WTC11 (cell line): ENCODE measurements at regions not wholly inside any gene's neighbourhood (a gene's known extent, or its start where the extent isn't known, plus 50 kb on each side); places are given as distances from the start of the nearest gene placed in this dataset.

Experiments
- ATAC-seq: fragments of 200-7000 bp; cut with Tn5 transposase; 2 replicates; pipeline ENCODE4 v1.10.0; 2021; ENCODE audit warnings: mild to moderate bottlenecking, moderate library complexity
- CTCF ChIA-PET: fragments of 300-600 bp; sonication (Branson Sonifier 250); formaldehyde crosslinking; loops from one replicate; lab custom pipeline; 2021; ENCODE audit warnings: antibody characterized with exemption; lab: Charles Lee
- POLR2A ChIA-PET: fragments of 350-600 bp; sonication (Branson Sonifier 250); formaldehyde crosslinking; loops from one replicate; lab custom pipeline; 2021; ENCODE audit warnings: antibody characterized with exemption; lab: Charles Lee
- DNase-seq: peaks from one replicate; pipeline ENCODE4 v3.0.0; 2021; ENCODE audit warnings: low spot score
- H3K27ac Mint-ChIP-seq: 2 replicates; pipeline ENCODE4 v1.8.0; 2021; ENCODE audit warnings: mixed read lengths
- H3K27me3 Mint-ChIP-seq: 2 replicates; pipeline ENCODE4 v1.8.0; 2021; ENCODE audit warnings: low read depth, mild to moderate bottlenecking, moderate library complexity, mixed read lengths
- H3K36me3 Mint-ChIP-seq: 2 replicates; pipeline ENCODE4 v1.8.0; 2021; ENCODE audit warnings: mixed read lengths
- H3K4me1 Mint-ChIP-seq: 2 replicates; pipeline ENCODE4 v1.8.0; 2022; ENCODE audit warnings: mixed read lengths
- H3K4me3 Mint-ChIP-seq: 2 replicates; pipeline ENCODE4 v1.8.0; 2021; ENCODE audit warnings: mild to moderate bottlenecking, moderate library complexity, mixed read lengths
- H3K9me3 Mint-ChIP-seq: 2 replicates; pipeline ENCODE4 v1.8.0; 2021; ENCODE audit warnings: mixed read lengths
- ATF1 ChIP-seq: sonication (generic); formaldehyde crosslinking; IDR thresholded peaks from 2 replicates; pipeline ENCODE4 v1.8.1; 2023; ENCODE audit warnings: mild to moderate bottlenecking, moderate library complexity, missing genetic modification reagents
- CREM ChIP-seq: sonication (generic); formaldehyde crosslinking; IDR thresholded peaks from 2 replicates; pipeline ENCODE4 v1.8.1; 2022; ENCODE audit warnings: mild to moderate bottlenecking, missing genetic modification reagents, moderate library complexity
- ELF4 ChIP-seq: sonication (generic); formaldehyde crosslinking; IDR thresholded peaks from 2 replicates; pipeline ENCODE4 v1.8.1; 2022; ENCODE audit warnings: low read depth, mild to moderate bottlenecking, moderate library complexity, missing genetic modification reagents
- ERG ChIP-seq: fragments of 250-450 bp; sonication (Bioruptor Pico); IDR thresholded peaks from 2 replicates; pipeline ENCODE4 v1.8.0; 2021; ENCODE audit warnings: mild to moderate bottlenecking
- FOXP4 ChIP-seq: sonication (generic); formaldehyde crosslinking; IDR thresholded peaks from 2 replicates; pipeline ENCODE4 v1.8.0; 2022; ENCODE audit warnings: mild to moderate bottlenecking, missing genetic modification reagents
- GABPB1 ChIP-seq: sonication (generic); formaldehyde crosslinking; IDR thresholded peaks from 2 replicates; pipeline ENCODE4 v1.8.1; 2023; ENCODE audit warnings: mild to moderate bottlenecking, missing genetic modification reagents
- GRHL2 ChIP-seq: fragments of 250-450 bp; sonication (Bioruptor Pico); IDR thresholded peaks from 2 replicates; pipeline ENCODE4 v1.8.0; 2022; ENCODE audit warnings: mild to moderate bottlenecking, moderate library complexity; ENCODE audit not compliant: insufficient replicate concordance, severe bottlenecking
- HMGXB4 ChIP-seq: sonication (generic); formaldehyde crosslinking; IDR thresholded peaks from 2 replicates; pipeline ENCODE4 v1.8.1; 2023; ENCODE audit warnings: mild to moderate bottlenecking, moderate library complexity, missing genetic modification reagents
- IRF1 ChIP-seq: sonication (generic); formaldehyde crosslinking; IDR thresholded peaks from 2 replicates; pipeline ENCODE4 v1.8.0; 2023; ENCODE audit warnings: missing genetic modification reagents
- MAX ChIP-seq: sonication (generic); formaldehyde crosslinking; IDR thresholded peaks from 2 replicates; pipeline ENCODE4 v1.8.0; 2022; ENCODE audit warnings: mild to moderate bottlenecking, missing genetic modification reagents
- MLX ChIP-seq: sonication (generic); formaldehyde crosslinking; IDR thresholded peaks from 2 replicates; pipeline ENCODE4 v1.8.1; 2023; ENCODE audit warnings: mild to moderate bottlenecking, missing genetic modification reagents, moderate library complexity
- NFYB ChIP-seq: sonication (generic); formaldehyde crosslinking; conservative IDR thresholded peaks from 2 replicates; pipeline ENCODE4 v1.8.0; 2022; ENCODE audit warnings: low read depth, missing genetic modification reagents
- SOX15 ChIP-seq: fragments of 250-450 bp; sonication (Bioruptor Pico); IDR thresholded peaks from 2 replicates; pipeline ENCODE4 v1.9.0; 2021; ENCODE audit warnings: mild to moderate bottlenecking
- TCF7 ChIP-seq: sonication (generic); formaldehyde crosslinking; IDR thresholded peaks from 2 replicates; pipeline ENCODE4 v1.8.0; 2022; ENCODE audit warnings: mild to moderate bottlenecking, low read depth, missing genetic modification reagents, moderate library complexity
- TEAD4 ChIP-seq: sonication (generic); formaldehyde crosslinking; IDR thresholded peaks from 2 replicates; pipeline ENCODE4 v1.8.0; 2022; ENCODE audit warnings: mild to moderate bottlenecking, missing genetic modification reagents
- ZNF219 ChIP-seq: sonication (generic); formaldehyde crosslinking; IDR thresholded peaks from 2 replicates; pipeline ENCODE4 v1.8.0; 2023; ENCODE audit warnings: missing genetic modification reagents, mild to moderate bottlenecking, borderline replicate concordance
- ZNF512 ChIP-seq: sonication (generic); formaldehyde crosslinking; IDR thresholded peaks from 2 replicates; pipeline ENCODE4 v1.8.1; 2022; ENCODE audit warnings: missing genetic modification reagents, borderline replicate concordance
- ZNF532 ChIP-seq: fragments of 250-450 bp; sonication (Bioruptor Pico); IDR thresholded peaks from 2 replicates; pipeline ENCODE4 v1.9.0; 2021; ENCODE audit warnings: mild to moderate bottlenecking, borderline replicate concordance
- ZSCAN18 ChIP-seq: fragments of 250-450 bp; sonication (Bioruptor Pico); IDR thresholded peaks from 2 replicates; pipeline ENCODE4 v2.1.2; 2022; ENCODE audit warnings: mild to moderate bottlenecking, moderate library complexity

GRCh38 chr5:153030755-153031725 lies 459.4 kb upstream of the GRIA1 start:
- ChIA-PET CTCF (interaction anchor here (1.2 kb wide), 1 partner anchor 117 kb away, joined by 3 read pairs; no protein-coding TSS in a partner anchor), POLR2A (no interaction called here)
- DNase-seq, result no peak
- H3K4me3 Mint-ChIP-seq, result no peak overlapping the region
- H3K27ac Mint-ChIP-seq, result peak overlapping the region; percentile 71
- TF ChIP-seq NFYB (no peak), ATF1 (CRISPR knock-in tag) (no peak), HMGXB4 (no peak), GABPB1 (CRISPR knock-in tag) (no peak), ELF4 (CRISPR knock-in tag) (no peak), ZSCAN18 (CRISPR knock-in tag) (no peak), TCF7 (CRISPR knock-in tag) (no peak), ZNF219 (CRISPR knock-in tag) (no peak), ERG (CRISPR knock-in tag) (no peak), FOXP4 (no peak), TEAD4 (CRISPR knock-in tag) (no peak), MAX (no peak), MLX (CRISPR knock-in tag) (no peak), SOX15 (CRISPR knock-in tag) (no peak), IRF1 (no peak), CREM (no peak), ZNF532 (CRISPR knock-in tag) (no peak), ZNF512 (CRISPR knock-in tag) (no peak), GRHL2 (CRISPR knock-in tag) (no peak)
- H3K9me3 Mint-ChIP-seq, result peaks cover 40% of the 10 kb centered on the region
- H3K4me1 Mint-ChIP-seq, result peaks cover 15% of the 10 kb centered on the region
- peak; percentile 57; the same call in 1 of the 2 replicates for ATAC-seq
- peaks cover 24% of the 10 kb centered on the region for H3K36me3 Mint-ChIP-seq
- no peaks in the 10 kb centered on the region for H3K27me3 Mint-ChIP-seq
